BE2C (cell line): ENCODE measurements at regions not wholly inside any gene's neighbourhood (a gene's known extent, or its start where the extent isn't known, plus 50 kb on each side); places are given as distances from the start of the nearest gene placed in this dataset.

Source experiments
- DNase-seq: peaks from one replicate; pipeline ENCODE4 v3.0.0-alpha.2; 2020
- H3K27me3 ChIP-seq: fragments of 250-450 bp; sonication (Bioruptor Pico); 2 replicates; pipeline ENCODE4 v1.5.1; 2020; ENCODE audit warnings: mild to moderate bottlenecking
- H3K36me3 ChIP-seq: fragments of 250-450 bp; sonication (Bioruptor Pico); 2 replicates; pipeline ENCODE4 v1.5.1; 2020; ENCODE audit warnings: mild to moderate bottlenecking
- H3K4me1 ChIP-seq: fragments of 250-450 bp; sonication (Bioruptor Pico); 2 replicates; pipeline ENCODE4 v1.5.1; 2020
- H3K4me3 ChIP-seq: 2 replicates; pipeline ENCODE4 v1.5.1; 2011; ENCODE audit warnings: low read depth, low read length
- H3K9me3 ChIP-seq: fragments of 250-450 bp; sonication (Bioruptor Pico); 2 replicates; pipeline ENCODE4 v1.5.1; 2020
- CTCF ChIP-seq: IDR thresholded peaks from 2 replicates; pipeline ENCODE4 v1.5.1; 2012; ENCODE audit warnings: mild to moderate bottlenecking, low read depth, low read length

- no peak for TF ChIP-seq CTCF
- Histone ChIP-seq H3K27me3 (peaks cover 8% of the 10 kb centered on the region; the same call in 1 of the 2 replicates), H3K9me3 (no peaks in the 10 kb centered on the region)
These were observed 100.2 kb upstream of the ADAMTS16 start for GRCh38 chr5:5039918-5040317.

GRCh38 chr5:5040712-5041111 is 99.4 kb upstream of the ADAMTS16 start:
- H3K27me3 ChIP-seq = peaks cover 16% of the 10 kb centered on the region; the same call in 1 of the 2 replicates
- TF ChIP-seq CTCF = no peak
- H3K36me3 ChIP-seq = no peaks in the 10 kb centered on the region
- no peaks in the 10 kb centered on the region; the same call in 1 of the 2 replicates for H3K9me3 ChIP-seq
- no peak for DNase-seq
- H3K4me1 ChIP-seq = no peaks in the 10 kb centered on the region
- no peak overlapping the region for H3K4me3 ChIP-seq

More at GRCh38 chr5:5039918-5040317, 100.2 kb upstream of the ADAMTS16 start:
- no peak for DNase-seq
- Histone ChIP-seq H3K36me3 (no peaks in the 10 kb centered on the region), H3K4me1 (no peaks in the 10 kb centered on the region), H3K4me3 (no peak overlapping the region)

GRCh38 chr5:5042806-5043205 is 97.3 kb upstream of the ADAMTS16 start:
- no peak overlapping the region for H3K4me3 ChIP-seq
- DNase-seq = no peak
- no peak for TF ChIP-seq CTCF
- no peaks in the 10 kb centered on the region for H3K4me1 ChIP-seq
- H3K27me3 ChIP-seq = peaks cover 23% of the 10 kb centered on the region
- no peaks in the 10 kb centered on the region for H3K36me3 ChIP-seq
- no peaks in the 10 kb centered on the region; the same call in 1 of the 2 replicates for H3K9me3 ChIP-seq

GRCh38 chr5:5043346-5043745 is 96.8 kb upstream of the ADAMTS16 start:
- no peak for TF ChIP-seq CTCF
- peaks cover 26% of the 10 kb centered on the region for H3K27me3 ChIP-seq
- no peak for DNase-seq
- H3K9me3 ChIP-seq = no peaks in the 10 kb centered on the region; the same call in 1 of the 2 replicates
- H3K4me3 ChIP-seq = no peak overlapping the region
- no peaks in the 10 kb centered on the region for H3K4me1 ChIP-seq
- H3K36me3 ChIP-seq = no peaks in the 10 kb centered on the region

- no peak for DNase-seq
- Histone ChIP-seq H3K27me3 (peaks cover 26% of the 10 kb centered on the region), H3K4me1 (no peaks in the 10 kb centered on the region)
These were observed 95.8 kb upstream of the ADAMTS16 start for GRCh38 chr5:5044247-5044840.

More at GRCh38 chr5:5044247-5044840, 95.8 kb upstream of the ADAMTS16 start:
- H3K36me3 ChIP-seq = no peaks in the 10 kb centered on the region
- no peaks in the 10 kb centered on the region; the same call in 1 of the 2 replicates for H3K9me3 ChIP-seq
- H3K4me3 ChIP-seq = no peak overlapping the region
- no peak for TF ChIP-seq CTCF
